ENCODE measurements at regions not wholly inside any gene's neighbourhood (a gene's known extent, or its start where the extent isn't known, plus 50 kb on each side); places are given as distances from the start of the nearest gene placed in this dataset.

DNA sequence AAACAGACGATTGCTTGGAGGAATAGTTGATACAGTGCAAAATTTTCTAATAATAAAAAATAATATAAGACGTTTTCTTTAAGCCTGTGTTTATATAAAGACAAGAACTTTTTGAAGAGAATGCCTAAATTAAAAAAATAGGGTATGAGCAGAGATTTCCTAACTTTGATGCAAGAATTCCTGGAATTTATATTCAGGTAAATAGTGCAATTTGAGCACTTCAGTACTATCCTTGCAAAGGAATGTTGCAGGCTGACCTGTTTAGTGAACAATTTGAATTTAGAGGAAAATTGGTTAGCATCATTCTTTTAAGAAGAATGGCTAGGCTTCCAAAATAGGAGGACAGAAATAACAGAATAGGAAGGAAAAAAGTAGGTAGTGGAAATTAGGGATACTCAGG is 1172.3 kb downstream of the HACE1 start:
- no peak for DNase-seq (ENCODE audit: low spot score in 2 of 2)
- no peaks in the 10 kb centered on the region for H3K4me1 ChIP-seq
- H3K27me3 ChIP-seq: no peaks in the 10 kb centered on the region
- no peak for TF ChIP-seq POLR2A (IDR thresholded peaks at IDR 0.05)
- TF ChIP-seq, protein P1, sequence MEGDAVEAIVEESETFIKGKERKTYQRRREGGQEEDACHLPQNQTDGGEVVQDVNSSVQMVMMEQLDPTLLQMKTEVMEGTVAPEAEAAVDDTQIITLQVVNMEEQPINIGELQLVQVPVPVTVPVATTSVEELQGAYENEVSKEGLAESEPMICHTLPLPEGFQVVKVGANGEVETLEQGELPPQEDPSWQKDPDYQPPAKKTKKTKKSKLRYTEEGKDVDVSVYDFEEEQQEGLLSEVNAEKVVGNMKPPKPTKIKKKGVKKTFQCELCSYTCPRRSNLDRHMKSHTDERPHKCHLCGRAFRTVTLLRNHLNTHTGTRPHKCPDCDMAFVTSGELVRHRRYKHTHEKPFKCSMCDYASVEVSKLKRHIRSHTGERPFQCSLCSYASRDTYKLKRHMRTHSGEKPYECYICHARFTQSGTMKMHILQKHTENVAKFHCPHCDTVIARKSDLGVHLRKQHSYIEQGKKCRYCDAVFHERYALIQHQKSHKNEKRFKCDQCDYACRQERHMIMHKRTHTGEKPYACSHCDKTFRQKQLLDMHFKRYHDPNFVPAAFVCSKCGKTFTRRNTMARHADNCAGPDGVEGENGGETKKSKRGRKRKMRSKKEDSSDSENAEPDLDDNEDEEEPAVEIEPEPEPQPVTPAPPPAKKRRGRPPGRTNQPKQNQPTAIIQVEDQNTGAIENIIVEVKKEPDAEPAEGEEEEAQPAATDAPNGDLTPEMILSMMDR (IDR thresholded peaks at IDR 0.05): no peak
- TF ChIP-seq EP300 (IDR thresholded peaks at IDR 0.05): no peak
- no peak for TF ChIP-seq POLR2AphosphoS5 (IDR thresholded peaks at IDR 0.05)
- no peak overlapping the region for H3K27ac ChIP-seq
- H3K4me3 ChIP-seq: no peak overlapping the region
- no peaks in the 10 kb centered on the region for H3K9me3 ChIP-seq
- no peaks in the 10 kb centered on the region for H3K36me3 ChIP-seq
- 65% methylated on average over 2 of the region's 2 CpGs for WGBS

DNA sequence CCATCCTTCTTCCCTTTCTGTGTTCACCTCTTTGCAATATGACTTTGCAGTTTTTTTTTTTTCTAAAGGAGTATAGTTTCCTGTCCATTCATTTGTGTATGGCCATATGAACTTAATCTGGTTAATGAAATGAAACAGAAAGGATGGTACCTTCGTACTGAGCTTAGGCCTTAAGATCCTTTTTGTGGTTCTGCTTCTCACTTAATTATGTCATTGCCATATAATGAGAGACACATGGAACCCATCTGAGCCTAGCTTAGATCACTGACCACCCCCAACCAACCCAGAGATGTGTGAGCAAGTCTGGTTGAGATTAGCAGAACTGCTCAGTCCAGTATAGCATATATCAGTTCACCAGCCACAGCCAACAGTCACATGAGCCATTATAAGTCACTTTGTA is 1179.6 kb downstream of the HACE1 start:
- H3K4me1 ChIP-seq: no peaks in the 10 kb centered on the region
- DNase-seq (ENCODE audit: low spot score in 2 of 2): no peak
- WGBS: 70% methylated on average over 1 of the region's 1 CpG
- H3K27ac ChIP-seq: no peak overlapping the region
- H3K9me3 ChIP-seq: peaks cover 4% of the 10 kb centered on the region
- TF ChIP-seq POLR2A (IDR thresholded peaks at IDR 0.05) (no peak), EP300 (IDR thresholded peaks at IDR 0.05) (no peak), POLR2AphosphoS5 (IDR thresholded peaks at IDR 0.05) (no peak)
- TF ChIP-seq, protein P1 (IDR thresholded peaks at IDR 0.05): no peak
- H3K27me3 ChIP-seq: no peaks in the 10 kb centered on the region
- H3K36me3 ChIP-seq: no peaks in the 10 kb centered on the region
- no peak overlapping the region for H3K4me3 ChIP-seq

DNA sequence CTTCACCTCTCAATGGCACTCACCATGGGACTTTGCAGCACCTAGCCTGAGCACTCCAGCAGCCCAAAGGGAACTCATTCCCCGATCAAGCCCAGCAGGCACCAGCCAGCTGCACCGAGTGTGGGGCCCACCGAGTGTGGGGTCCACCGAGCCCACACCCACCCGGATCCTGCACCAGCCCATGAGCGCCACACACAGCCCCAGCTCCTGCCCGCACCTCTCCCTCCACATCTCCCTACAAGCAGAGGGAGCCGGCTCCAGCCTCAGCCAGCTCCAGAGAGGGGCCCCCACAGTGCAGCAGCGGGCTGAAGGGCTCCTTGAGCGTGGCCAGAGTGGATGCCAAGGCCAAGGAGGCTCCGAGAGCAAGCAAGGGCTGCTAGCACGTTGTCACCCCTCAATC is 1182.4 kb downstream of the HACE1 start:
- no peak overlapping the region for H3K4me3 ChIP-seq
- no peak overlapping the region for H3K27ac ChIP-seq
- H3K27me3 ChIP-seq: no peaks in the 10 kb centered on the region
- WGBS: 90% methylated on average over 4 of the region's 12 CpGs
- H3K36me3 ChIP-seq: no peaks in the 10 kb centered on the region
- TF ChIP-seq POLR2A (IDR thresholded peaks at IDR 0.05): no peak
- TF ChIP-seq, protein P1 (IDR thresholded peaks at IDR 0.05): no peak
- TF ChIP-seq POLR2AphosphoS5 (IDR thresholded peaks at IDR 0.05): no peak
- TF ChIP-seq EP300 (IDR thresholded peaks at IDR 0.05): no peak
- no peak for DNase-seq (ENCODE audit: low spot score in 2 of 2)
- peaks cover 4% of the 10 kb centered on the region for H3K9me3 ChIP-seq
- no peaks in the 10 kb centered on the region for H3K4me1 ChIP-seq

DNA sequence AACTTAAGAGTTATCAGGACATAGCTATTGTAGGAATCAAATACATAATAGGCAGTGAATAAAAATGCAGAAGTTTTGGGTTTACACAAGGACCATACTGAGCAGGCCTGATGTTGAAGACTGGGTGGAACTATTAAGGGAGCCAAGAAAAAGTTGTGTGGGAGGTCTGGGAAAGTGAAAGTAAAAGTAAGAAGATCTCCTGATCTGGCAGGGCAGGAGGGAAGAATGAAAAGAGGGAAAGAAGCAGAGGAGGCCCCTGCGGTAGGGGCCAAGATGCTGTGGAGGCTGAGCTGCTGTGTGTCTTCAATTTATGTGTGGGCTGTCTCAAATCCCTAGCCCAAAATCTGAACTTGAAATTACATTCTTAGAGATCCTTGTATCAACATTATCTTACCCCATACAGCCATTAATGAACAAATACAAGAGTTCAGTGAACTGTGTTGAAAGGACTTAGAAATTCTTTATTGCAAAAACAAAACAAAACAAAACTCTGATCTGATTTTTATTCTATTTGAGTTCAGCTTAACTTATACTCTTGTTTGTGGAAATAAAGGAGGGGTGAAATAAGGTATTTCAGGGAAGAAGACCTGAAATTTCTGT is 1183.8 kb downstream of the HACE1 start:
- Histone ChIP-seq H3K27me3 (no peaks in the 10 kb centered on the region), H3K36me3 (no peaks in the 10 kb centered on the region), H3K4me3 (no peak overlapping the region), H3K9me3 (peaks cover 4% of the 10 kb centered on the region), H3K4me1 (no peaks in the 10 kb centered on the region), H3K27ac (no peak overlapping the region)
- no peak for DNase-seq (ENCODE audit: low spot score in 2 of 2)
- WGBS: 43% methylated on average over 1 of the region's 1 CpG
- TF ChIP-seq EP300 (IDR thresholded peaks at IDR 0.05): no peak
- TF ChIP-seq POLR2A (IDR thresholded peaks at IDR 0.05): no peak
- TF ChIP-seq POLR2AphosphoS5 (IDR thresholded peaks at IDR 0.05): no peak
- TF ChIP-seq, protein P1 (IDR thresholded peaks at IDR 0.05): no peak

DNA sequence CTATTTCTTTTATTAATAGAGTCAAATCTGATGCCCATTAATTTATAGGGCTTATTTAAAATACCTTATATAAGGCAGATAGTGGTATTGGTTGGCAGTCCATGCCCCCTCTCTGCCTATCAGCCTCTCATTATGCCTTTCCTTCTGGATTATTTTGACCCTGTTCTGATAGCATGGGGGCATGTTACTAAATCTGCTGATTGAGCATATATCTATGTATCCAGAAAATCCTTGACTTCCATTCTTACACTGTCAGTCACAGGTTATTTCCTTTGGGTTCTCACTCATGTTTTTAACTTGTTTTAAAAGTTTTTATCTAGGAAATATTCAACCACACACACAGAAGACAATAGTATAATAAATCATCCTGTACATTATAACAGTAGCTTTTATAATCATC is 1184.9 kb downstream of the HACE1 start:
- no peaks in the 10 kb centered on the region for H3K36me3 ChIP-seq
- no peak for DNase-seq (ENCODE audit: low spot score in 2 of 2)
- no peak overlapping the region for H3K4me3 ChIP-seq
- no peaks in the 10 kb centered on the region for H3K4me1 ChIP-seq
- peaks cover 4% of the 10 kb centered on the region for H3K9me3 ChIP-seq
- H3K27ac ChIP-seq: no peak overlapping the region
- TF ChIP-seq EP300 (IDR thresholded peaks at IDR 0.05): no peak
- no peak for TF ChIP-seq POLR2A (IDR thresholded peaks at IDR 0.05)
- TF ChIP-seq, protein P1 (IDR thresholded peaks at IDR 0.05): no peak
- no peak for TF ChIP-seq POLR2AphosphoS5 (IDR thresholded peaks at IDR 0.05)
- H3K27me3 ChIP-seq: no peaks in the 10 kb centered on the region
